Spleen (tissue), 7 donors: ENCODE measurements at regions not wholly inside any gene's neighbourhood (a gene's known extent, or its start where the extent isn't known, plus 50 kb on each side); places are given as distances from the start of the nearest gene placed in this dataset.

Experiments
- POLR2A ChIP-seq, 3 donors: fragments of 450-650 bp; IDR thresholded peaks; one replicate each; pipeline ENCODE4 v1.5.1; 2017; ENCODE audit warnings: antibody characterized with exemption in 3 of 3, mild to moderate bottlenecking in 1 of 3
- TF ChIP-seq, protein P1 (sequence below), 11 experiments: fragments of 200-600 bp in 7 of 11; fragments of 450-650 bp in 4 of 11; sonication (generic) in 4 of 11; IDR thresholded peaks in 8 of 11; conservative IDR thresholded peaks in 3 of 11; 1 replicate in 7 of 11; 2 replicates in 4 of 11; pipeline versions ENCODE4 v1.4.0 to v1.8.0; 2016 to 2021; ENCODE audit warnings: antibody characterized with exemption in 11 of 11, inconsistent platforms in 4 of 11, mild to moderate bottlenecking in 1 of 11
- donor health status: DM: no; HTN: no; CAD: no; lungs with moderate emphysema.
- donor health status: DM: no; HTN: no; CAD: no.
- donor health status: DM: no; HTN: no; CAD: no.

DNA sequence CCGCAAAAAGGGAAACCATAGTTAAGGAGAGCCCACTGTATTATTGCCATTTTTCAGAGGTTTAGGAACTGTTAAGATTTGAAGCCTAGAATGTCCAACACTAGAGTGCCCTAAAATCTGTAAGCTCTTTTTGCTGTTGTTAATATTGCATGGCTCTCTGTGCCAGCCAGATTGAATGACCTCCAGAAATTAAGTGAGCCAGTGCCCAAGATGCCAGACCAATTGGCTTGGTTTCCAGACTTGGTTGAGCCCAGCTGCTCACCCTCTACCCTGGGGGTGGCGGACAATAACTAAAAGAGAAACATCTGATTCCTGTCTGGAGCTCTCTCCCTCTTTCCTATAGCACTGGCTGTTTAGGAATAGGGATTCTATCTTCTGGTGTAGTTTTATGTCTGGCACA, 340.1 kb downstream of the PHF14 start:
- TF ChIP-seq, protein P1, sequence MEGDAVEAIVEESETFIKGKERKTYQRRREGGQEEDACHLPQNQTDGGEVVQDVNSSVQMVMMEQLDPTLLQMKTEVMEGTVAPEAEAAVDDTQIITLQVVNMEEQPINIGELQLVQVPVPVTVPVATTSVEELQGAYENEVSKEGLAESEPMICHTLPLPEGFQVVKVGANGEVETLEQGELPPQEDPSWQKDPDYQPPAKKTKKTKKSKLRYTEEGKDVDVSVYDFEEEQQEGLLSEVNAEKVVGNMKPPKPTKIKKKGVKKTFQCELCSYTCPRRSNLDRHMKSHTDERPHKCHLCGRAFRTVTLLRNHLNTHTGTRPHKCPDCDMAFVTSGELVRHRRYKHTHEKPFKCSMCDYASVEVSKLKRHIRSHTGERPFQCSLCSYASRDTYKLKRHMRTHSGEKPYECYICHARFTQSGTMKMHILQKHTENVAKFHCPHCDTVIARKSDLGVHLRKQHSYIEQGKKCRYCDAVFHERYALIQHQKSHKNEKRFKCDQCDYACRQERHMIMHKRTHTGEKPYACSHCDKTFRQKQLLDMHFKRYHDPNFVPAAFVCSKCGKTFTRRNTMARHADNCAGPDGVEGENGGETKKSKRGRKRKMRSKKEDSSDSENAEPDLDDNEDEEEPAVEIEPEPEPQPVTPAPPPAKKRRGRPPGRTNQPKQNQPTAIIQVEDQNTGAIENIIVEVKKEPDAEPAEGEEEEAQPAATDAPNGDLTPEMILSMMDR (IDR thresholded peaks at IDR 0.05 in 8 of 11, conservative IDR thresholded peaks at IDR 0.05 in 3 of 11) = no peak
- TF ChIP-seq POLR2A (IDR thresholded peaks at IDR 0.05) = no peak
